ENCODE measurements at regions not wholly inside any gene's neighbourhood (a gene's known extent, or its start where the extent isn't known, plus 50 kb on each side); places are given as distances from the start of the nearest gene placed in this dataset.
"Not testable (repeated sequence)": the region's sequence is repeated elsewhere in the genome, so short reads cannot be mapped to it uniquely, and the experiment has no call there.

- H3K4me1 ChIP-seq (ENCODE audit: insufficient read depth, low read length), result peaks cover 4% of the 10 kb centered on the region
- no peak overlapping the region for H3K4me2 ChIP-seq (ENCODE audit: insufficient read depth, low read length)
- H3K36me3 ChIP-seq (ENCODE audit: insufficient read depth, low read length), result no peaks in the 10 kb centered on the region
- no peak for DNase-seq (ENCODE audit: insufficient read length, low spot score, missing footprints)
- H3K27ac ChIP-seq (ENCODE audit: low read depth, low read length), result no peak overlapping the region
- H3K27me3 ChIP-seq (ENCODE audit: insufficient read depth, low read length), result no peaks in the 10 kb centered on the region
- H2AFZ ChIP-seq (ENCODE audit: low read length), result no peak overlapping the region
- no peaks in the 10 kb centered on the region for H3K9me3 ChIP-seq (ENCODE audit: low read depth, low read length)
- H3K4me3 ChIP-seq (ENCODE audit: insufficient read depth, low read length), result no peak overlapping the region
- no peaks in the 10 kb centered on the region for H3K79me2 ChIP-seq (ENCODE audit: insufficient read depth, low read length)
- TF ChIP-seq, protein P1, sequence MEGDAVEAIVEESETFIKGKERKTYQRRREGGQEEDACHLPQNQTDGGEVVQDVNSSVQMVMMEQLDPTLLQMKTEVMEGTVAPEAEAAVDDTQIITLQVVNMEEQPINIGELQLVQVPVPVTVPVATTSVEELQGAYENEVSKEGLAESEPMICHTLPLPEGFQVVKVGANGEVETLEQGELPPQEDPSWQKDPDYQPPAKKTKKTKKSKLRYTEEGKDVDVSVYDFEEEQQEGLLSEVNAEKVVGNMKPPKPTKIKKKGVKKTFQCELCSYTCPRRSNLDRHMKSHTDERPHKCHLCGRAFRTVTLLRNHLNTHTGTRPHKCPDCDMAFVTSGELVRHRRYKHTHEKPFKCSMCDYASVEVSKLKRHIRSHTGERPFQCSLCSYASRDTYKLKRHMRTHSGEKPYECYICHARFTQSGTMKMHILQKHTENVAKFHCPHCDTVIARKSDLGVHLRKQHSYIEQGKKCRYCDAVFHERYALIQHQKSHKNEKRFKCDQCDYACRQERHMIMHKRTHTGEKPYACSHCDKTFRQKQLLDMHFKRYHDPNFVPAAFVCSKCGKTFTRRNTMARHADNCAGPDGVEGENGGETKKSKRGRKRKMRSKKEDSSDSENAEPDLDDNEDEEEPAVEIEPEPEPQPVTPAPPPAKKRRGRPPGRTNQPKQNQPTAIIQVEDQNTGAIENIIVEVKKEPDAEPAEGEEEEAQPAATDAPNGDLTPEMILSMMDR (IDR thresholded peaks at IDR 0.05; ENCODE audit: extremely low read depth, low read depth, low read length), result no peak
- no peaks in the 10 kb centered on the region for H4K20me1 ChIP-seq (ENCODE audit: insufficient read depth, low read length)
These were observed 81.6 kb upstream of the MID1 start for GRCh38 chrX:10702031-10702430.

DNA sequence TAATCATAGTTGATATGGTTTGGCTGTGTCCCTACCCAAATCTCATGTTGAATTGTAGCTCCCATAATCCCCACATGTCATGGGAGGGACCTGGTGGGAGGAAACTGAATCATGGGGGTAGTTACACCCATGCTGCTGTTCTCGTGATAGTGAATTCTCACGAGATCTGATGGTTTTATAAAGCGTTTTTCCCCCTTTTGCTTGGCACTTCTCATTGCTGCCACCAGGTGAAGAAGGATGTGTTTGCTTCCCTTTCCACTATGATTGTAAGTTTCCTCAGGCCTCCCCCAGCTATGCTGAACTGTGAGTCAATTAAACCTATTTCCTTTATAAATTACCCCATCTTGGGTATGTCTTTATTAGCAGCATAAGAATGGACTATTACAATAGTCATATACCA is 86.0 kb upstream of the MID1 start:
- not testable (repeated sequence) for H3K4me1 ChIP-seq (ENCODE audit: insufficient read depth, low read length); H3K4me2 ChIP-seq (ENCODE audit: insufficient read depth, low read length); H4K20me1 ChIP-seq (ENCODE audit: insufficient read depth, low read length); H3K4me3 ChIP-seq (ENCODE audit: insufficient read depth, low read length); H3K9me3 ChIP-seq (ENCODE audit: low read depth, low read length); H3K36me3 ChIP-seq (ENCODE audit: insufficient read depth, low read length); H3K27ac ChIP-seq (ENCODE audit: low read depth, low read length); DNase-seq (ENCODE audit: insufficient read length, low spot score, missing footprints); H2AFZ ChIP-seq (ENCODE audit: low read length); H3K79me2 ChIP-seq (ENCODE audit: insufficient read depth, low read length); H3K27me3 ChIP-seq (ENCODE audit: insufficient read depth, low read length)

DNA sequence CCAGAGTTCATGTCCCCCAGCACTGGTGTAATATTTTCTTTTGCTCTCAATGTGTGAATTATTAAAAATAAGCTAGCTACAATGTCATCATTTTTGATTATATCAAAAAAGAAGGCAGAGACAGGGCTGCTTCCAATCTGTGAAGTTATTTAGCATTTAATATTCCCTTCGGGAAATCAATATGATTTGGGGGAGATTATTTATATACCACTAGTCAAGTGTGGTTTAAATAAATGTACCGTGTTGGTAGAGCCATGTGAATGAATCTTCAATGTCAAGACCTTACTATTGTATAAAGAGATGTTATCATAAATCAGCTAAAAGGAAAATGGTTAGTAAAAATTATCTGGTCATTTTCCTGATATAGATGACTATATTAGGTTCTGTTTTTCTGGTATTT is 87.4 kb upstream of the MID1 start:
- no peaks in the 10 kb centered on the region for H3K79me2 ChIP-seq (ENCODE audit: insufficient read depth, low read length)
- no peak overlapping the region for H3K4me3 ChIP-seq (ENCODE audit: insufficient read depth, low read length)
- H3K27ac ChIP-seq (ENCODE audit: low read depth, low read length), result no peak overlapping the region
- H3K4me1 ChIP-seq (ENCODE audit: insufficient read depth, low read length), result no peaks in the 10 kb centered on the region
- no peak for DNase-seq (ENCODE audit: insufficient read length, low spot score, missing footprints)
- TF ChIP-seq, protein P1 (IDR thresholded peaks at IDR 0.05; ENCODE audit: extremely low read depth, low read depth, low read length), result no peak
- no peaks in the 10 kb centered on the region for H3K27me3 ChIP-seq (ENCODE audit: insufficient read depth, low read length)
- H3K36me3 ChIP-seq (ENCODE audit: insufficient read depth, low read length), result no peaks in the 10 kb centered on the region
- H4K20me1 ChIP-seq (ENCODE audit: insufficient read depth, low read length), result no peaks in the 10 kb centered on the region
- H3K4me2 ChIP-seq (ENCODE audit: insufficient read depth, low read length), result no peak overlapping the region
- no peak overlapping the region for H2AFZ ChIP-seq (ENCODE audit: low read length)
- no peaks in the 10 kb centered on the region for H3K9me3 ChIP-seq (ENCODE audit: low read depth, low read length)

DNA sequence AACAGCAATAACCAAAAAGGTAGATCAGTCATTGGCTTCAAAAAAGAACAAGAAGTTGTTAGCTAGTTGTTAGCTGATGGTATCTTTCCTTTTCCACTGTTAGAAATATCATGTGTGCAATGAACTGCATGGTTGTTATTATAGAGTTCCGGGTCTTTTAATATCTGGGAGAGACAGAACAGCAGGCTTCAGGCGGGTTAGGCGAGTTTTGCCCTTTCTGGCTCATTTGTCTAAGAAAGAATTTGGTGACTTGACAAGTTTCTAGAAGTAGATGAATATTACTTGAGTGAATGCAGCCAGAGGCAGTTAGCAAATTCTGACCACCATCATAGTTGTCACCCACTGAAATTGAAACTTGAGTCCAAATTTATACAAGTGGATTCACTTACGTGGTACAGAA is 88.9 kb upstream of the MID1 start:
- Histone ChIP-seq H3K27me3 (ENCODE audit: insufficient read depth, low read length) (no peaks in the 10 kb centered on the region), H3K36me3 (ENCODE audit: insufficient read depth, low read length) (no peaks in the 10 kb centered on the region), H4K20me1 (ENCODE audit: insufficient read depth, low read length) (no peaks in the 10 kb centered on the region), H3K27ac (ENCODE audit: low read depth, low read length) (no peak overlapping the region), H3K79me2 (ENCODE audit: insufficient read depth, low read length) (no peaks in the 10 kb centered on the region), H2AFZ (ENCODE audit: low read length) (no peak overlapping the region), H3K4me2 (ENCODE audit: insufficient read depth, low read length) (no peak overlapping the region), H3K4me1 (ENCODE audit: insufficient read depth, low read length) (no peaks in the 10 kb centered on the region), H3K9me3 (ENCODE audit: low read depth, low read length) (no peaks in the 10 kb centered on the region), H3K4me3 (ENCODE audit: insufficient read depth, low read length) (no peak overlapping the region)
- TF ChIP-seq, protein P1 (IDR thresholded peaks at IDR 0.05; ENCODE audit: extremely low read depth, low read depth, low read length), result no peak
- no peak for DNase-seq (ENCODE audit: insufficient read length, low spot score, missing footprints)

DNA sequence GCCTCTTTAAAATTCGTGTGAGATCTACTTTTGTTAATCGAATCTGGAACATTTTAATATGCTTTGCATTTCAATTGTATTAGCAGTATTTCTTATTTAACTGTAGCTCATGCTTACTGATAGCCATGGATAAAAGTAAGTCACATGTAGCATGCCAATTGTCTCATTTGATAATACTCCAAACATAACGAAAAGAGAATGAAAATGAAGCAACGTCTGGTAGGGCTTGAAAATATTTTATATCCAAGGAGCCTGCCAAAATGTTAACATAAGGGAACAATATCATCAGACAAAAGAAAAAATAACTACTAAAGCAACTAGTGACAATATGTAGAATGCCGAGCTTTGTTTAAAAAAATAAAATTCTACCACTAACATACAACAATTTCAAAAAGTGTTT is 94.1 kb upstream of the MID1 start:
- H3K27ac ChIP-seq (ENCODE audit: low read depth, low read length), result no peak overlapping the region
- no peaks in the 10 kb centered on the region for H3K4me1 ChIP-seq (ENCODE audit: insufficient read depth, low read length)
- no peaks in the 10 kb centered on the region for H3K27me3 ChIP-seq (ENCODE audit: insufficient read depth, low read length)
- H3K79me2 ChIP-seq (ENCODE audit: insufficient read depth, low read length), result no peaks in the 10 kb centered on the region
- H3K9me3 ChIP-seq (ENCODE audit: low read depth, low read length), result no peaks in the 10 kb centered on the region
- H2AFZ ChIP-seq (ENCODE audit: low read length), result no peak overlapping the region
- TF ChIP-seq, protein P1 (IDR thresholded peaks at IDR 0.05; ENCODE audit: extremely low read depth, low read depth, low read length), result no peak
- no peaks in the 10 kb centered on the region for H3K36me3 ChIP-seq (ENCODE audit: insufficient read depth, low read length)
- no peaks in the 10 kb centered on the region for H4K20me1 ChIP-seq (ENCODE audit: insufficient read depth, low read length)
- no peak overlapping the region for H3K4me2 ChIP-seq (ENCODE audit: insufficient read depth, low read length)
- H3K4me3 ChIP-seq (ENCODE audit: insufficient read depth, low read length), result no peak overlapping the region
- DNase-seq (ENCODE audit: insufficient read length, low spot score, missing footprints), result no peak
